Fibroblast of lung (primary cell): ENCODE measurements at regions not wholly inside any gene's neighbourhood (a gene's known extent, or its start where the extent isn't known, plus 50 kb on each side); places are given as distances from the start of the nearest gene placed in this dataset.
"Not testable (repeated sequence)": the region's sequence is repeated elsewhere in the genome, so short reads cannot be mapped to it uniquely, and the experiment has no call there.

Experiments
- EZH2 ChIP-seq: IDR thresholded peaks from 2 replicates; pipeline ENCODE4 v1.5.1; 2012; ENCODE audit warnings: low read length, control low read depth, mild to moderate bottlenecking; ENCODE audit errors: missing control alignments
- TF ChIP-seq, protein P1 (sequence below), 2 donors: IDR thresholded peaks in 1 of 2; conservative IDR thresholded peaks in 1 of 2; 1 replicate in 1 of 2; 2 replicates in 1 of 2; pipeline ENCODE4 v1.5.1; 2011 to 2012; ENCODE audit warnings: low read length in 2 of 2, control low read depth in 1 of 2, inconsistent platforms in 1 of 2, low read depth in 1 of 2, mild to moderate bottlenecking in 1 of 2

DNA sequence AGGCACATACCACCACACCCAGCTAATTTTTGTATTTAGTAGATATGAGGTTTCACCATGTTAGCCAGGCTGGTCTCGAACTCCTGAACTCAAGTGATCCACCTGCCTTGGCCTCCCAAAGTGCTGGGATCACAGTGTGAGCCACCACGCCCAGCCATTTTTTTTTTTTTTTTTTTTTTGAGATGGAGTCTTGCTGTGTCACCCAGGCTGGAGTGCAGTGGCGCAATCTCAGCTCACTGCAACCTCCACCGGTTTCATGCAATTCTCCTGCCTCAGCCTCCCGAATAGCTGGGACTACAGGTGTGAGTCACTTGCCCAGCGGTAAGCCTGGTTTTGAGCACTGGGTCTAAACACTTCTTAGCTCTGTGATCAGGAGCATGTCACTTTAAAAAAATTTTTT, 84.3 kb upstream of the ATF7IP2 start:
- TF ChIP-seq, protein P1, sequence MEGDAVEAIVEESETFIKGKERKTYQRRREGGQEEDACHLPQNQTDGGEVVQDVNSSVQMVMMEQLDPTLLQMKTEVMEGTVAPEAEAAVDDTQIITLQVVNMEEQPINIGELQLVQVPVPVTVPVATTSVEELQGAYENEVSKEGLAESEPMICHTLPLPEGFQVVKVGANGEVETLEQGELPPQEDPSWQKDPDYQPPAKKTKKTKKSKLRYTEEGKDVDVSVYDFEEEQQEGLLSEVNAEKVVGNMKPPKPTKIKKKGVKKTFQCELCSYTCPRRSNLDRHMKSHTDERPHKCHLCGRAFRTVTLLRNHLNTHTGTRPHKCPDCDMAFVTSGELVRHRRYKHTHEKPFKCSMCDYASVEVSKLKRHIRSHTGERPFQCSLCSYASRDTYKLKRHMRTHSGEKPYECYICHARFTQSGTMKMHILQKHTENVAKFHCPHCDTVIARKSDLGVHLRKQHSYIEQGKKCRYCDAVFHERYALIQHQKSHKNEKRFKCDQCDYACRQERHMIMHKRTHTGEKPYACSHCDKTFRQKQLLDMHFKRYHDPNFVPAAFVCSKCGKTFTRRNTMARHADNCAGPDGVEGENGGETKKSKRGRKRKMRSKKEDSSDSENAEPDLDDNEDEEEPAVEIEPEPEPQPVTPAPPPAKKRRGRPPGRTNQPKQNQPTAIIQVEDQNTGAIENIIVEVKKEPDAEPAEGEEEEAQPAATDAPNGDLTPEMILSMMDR (conservative IDR thresholded peaks at IDR 0.05 in 1 of 2, IDR thresholded peaks at IDR 0.05 in 1 of 2; ENCODE audit: low read depth in 1 of 2, low read length in 2 of 2): not testable (repeated sequence)
- not testable (repeated sequence) for TF ChIP-seq EZH2
